H9 (cell line): ENCODE measurements at regions not wholly inside any gene's neighbourhood (a gene's known extent, or its start where the extent isn't known, plus 50 kb on each side); places are given as distances from the start of the nearest gene placed in this dataset.

ENCODE experiments used
- DNase-seq: peaks from one replicate; pipeline ENCODE4 v3.0.0-alpha.2; 2017
- H2AFZ ChIP-seq: one replicate; pipeline ENCODE4 v1.6.1; 2013; ENCODE audit warnings: mild to moderate bottlenecking, low read length, control low read depth, moderate library complexity
- H2AK5ac ChIP-seq: 2 replicates; pipeline ENCODE4 v1.6.1; 2013; ENCODE audit warnings: low read length, control low read depth, mixed read lengths; ENCODE audit not compliant: insufficient read length
- H2BK120ac ChIP-seq: one replicate; pipeline ENCODE4 v1.6.1; 2013; ENCODE audit warnings: low read depth, mild to moderate bottlenecking, low read length, control low read depth, inconsistent platforms; ENCODE audit not compliant: poor library complexity, severe bottlenecking
- H2BK12ac ChIP-seq: 2 replicates; pipeline ENCODE4 v1.6.1; 2013; ENCODE audit warnings: low read length, control low read depth, mixed read lengths, low read depth; ENCODE audit not compliant: insufficient read length
- H2BK15ac ChIP-seq: 2 replicates; pipeline ENCODE4 v1.6.1; 2013; ENCODE audit warnings: low read depth, low read length, control low read depth
- H2BK20ac ChIP-seq: one replicate; pipeline ENCODE4 v1.6.1; 2013; ENCODE audit warnings: low read depth, mild to moderate bottlenecking, low read length, control low read depth, inconsistent platforms; ENCODE audit not compliant: poor library complexity, severe bottlenecking
- H2BK5ac ChIP-seq: 2 replicates; pipeline ENCODE4 v1.6.1; 2013; ENCODE audit warnings: low read length, control low read depth, mixed read lengths; ENCODE audit not compliant: insufficient read length
- H3K14ac ChIP-seq: 2 replicates; pipeline ENCODE4 v1.6.1; 2013; ENCODE audit warnings: low read length, control low read depth; ENCODE audit not compliant: insufficient read depth
- H3K18ac ChIP-seq: 2 replicates; pipeline ENCODE4 v1.6.1; 2013; ENCODE audit warnings: low read depth, mild to moderate bottlenecking, mixed read lengths, low read length, control low read depth; ENCODE audit not compliant: insufficient read length
- H3K23ac ChIP-seq: 2 replicates; pipeline ENCODE4 v1.6.1; 2013; ENCODE audit warnings: low read length, control low read depth, mixed read lengths, low read depth; ENCODE audit not compliant: insufficient read length
- H3K23me2 ChIP-seq: 2 replicates; pipeline ENCODE4 v1.6.1; 2013; ENCODE audit warnings: low read depth, mild to moderate bottlenecking, mixed read lengths, low read length, control low read depth; ENCODE audit not compliant: insufficient read length, poor library complexity, severe bottlenecking
- H3K27ac ChIP-seq: 2 replicates; pipeline ENCODE4 v1.5.1; 2013; ENCODE audit warnings: low read length, control low read depth, mixed read lengths, low read depth; ENCODE audit not compliant: insufficient read length
- H3K27me3 ChIP-seq: 2 replicates; pipeline ENCODE4 v1.6.1; 2013; ENCODE audit warnings: low read length, control low read depth, inconsistent platforms; ENCODE audit not compliant: insufficient read depth
- H3K4ac ChIP-seq: 2 replicates; pipeline ENCODE4 v1.6.1; 2013; ENCODE audit warnings: low read depth, mild to moderate bottlenecking, control low read depth, inconsistent platforms, low read length, moderate library complexity
- H3K4me1 ChIP-seq: 2 replicates; pipeline ENCODE4 v1.6.1; 2013; ENCODE audit warnings: low read length, control low read depth, inconsistent platforms; ENCODE audit not compliant: insufficient read depth
- H3K4me2 ChIP-seq: 2 replicates; pipeline ENCODE4 v1.6.1; 2013; ENCODE audit warnings: low read length, control low read depth, mixed read lengths; ENCODE audit not compliant: insufficient read length, insufficient read depth
- H3K56ac ChIP-seq: 2 replicates; pipeline ENCODE4 v1.6.1; 2013; ENCODE audit warnings: low read depth, mild to moderate bottlenecking, mixed read lengths, low read length, control low read depth; ENCODE audit not compliant: insufficient read length
- H3K79me1 ChIP-seq: 2 replicates; pipeline ENCODE4 v1.6.1; 2013; ENCODE audit warnings: low read depth, mild to moderate bottlenecking, moderate library complexity, low read length, control low read depth, inconsistent platforms; ENCODE audit not compliant: insufficient read depth, poor library complexity, severe bottlenecking
- H3K79me2 ChIP-seq: 2 replicates; pipeline ENCODE4 v1.6.1; 2013; ENCODE audit warnings: low read length, control low read depth, inconsistent platforms; ENCODE audit not compliant: insufficient read depth
- H3K9ac ChIP-seq: 2 replicates; pipeline ENCODE4 v1.6.1; 2013; ENCODE audit warnings: low read length, control low read depth, mixed read lengths; ENCODE audit not compliant: insufficient read length; ENCODE audit errors: extremely low read depth
- H3K9me3 ChIP-seq: one replicate; pipeline ENCODE4 v1.6.1; 2013; ENCODE audit warnings: low read depth, low read length, inconsistent platforms; ENCODE audit not compliant: control insufficient read depth
- H3T11ph ChIP-seq: one replicate; pipeline ENCODE4 v1.6.1; 2013; ENCODE audit warnings: mild to moderate bottlenecking, low read length, control low read depth, inconsistent platforms
- H4K20me1 ChIP-seq: one replicate; pipeline ENCODE4 v1.6.1; 2013; ENCODE audit not compliant: control insufficient read depth, insufficient read length, insufficient read depth
- H4K5ac ChIP-seq: 2 replicates; pipeline ENCODE4 v1.6.1; 2013; ENCODE audit warnings: low read depth, mild to moderate bottlenecking, mixed read lengths, low read length, control low read depth; ENCODE audit not compliant: insufficient read length
- H4K8ac ChIP-seq: replicated peaks from 2 replicates; pipeline ENCODE4 v1.6.1; 2013; ENCODE audit warnings: low read length, control low read depth, mixed read lengths, low read depth; ENCODE audit not compliant: insufficient read length
- H4K91ac ChIP-seq: 2 replicates; pipeline ENCODE4 v1.6.1; 2013; ENCODE audit warnings: low read depth, mild to moderate bottlenecking, moderate library complexity, mixed read lengths, low read length, control low read depth; ENCODE audit not compliant: insufficient read length
- H3K27ac Mint-ChIP-seq, 3 experiments: 2 replicates in 2 of 3; 3 replicates in 1 of 3; pipeline ENCODE4 v1.8.0; 2020 to 2021; ENCODE audit warnings: mixed read lengths in 3 of 3, mild to moderate bottlenecking in 1 of 3, moderate library complexity in 1 of 3
- H3K27me3 Mint-ChIP-seq: 2 replicates; pipeline ENCODE4 v1.8.0; 2021; ENCODE audit warnings: low read depth, mild to moderate bottlenecking, moderate library complexity, mixed read lengths
- H3K36me3 Mint-ChIP-seq, 3 experiments: 2 replicates in 2 of 3; 3 replicates in 1 of 3; pipeline ENCODE4 v1.8.0; 2020 to 2021; ENCODE audit warnings: low read depth in 3 of 3, mixed read lengths in 3 of 3; ENCODE audit not compliant: insufficient read depth in 1 of 3
- H3K4me1 Mint-ChIP-seq, 2 experiments: 2 replicates each; pipeline ENCODE4 v1.8.0; 2020; ENCODE audit warnings: mixed read lengths in 2 of 2
- H3K4me3 Mint-ChIP-seq, 2 experiments: 2 replicates in 1 of 2; 3 replicates in 1 of 2; pipeline ENCODE4 v1.8.0; 2020 to 2021; ENCODE audit warnings: mild to moderate bottlenecking in 2 of 2, mixed read lengths in 2 of 2, moderate library complexity in 1 of 2
- H3K9me3 Mint-ChIP-seq, 2 experiments: 2 replicates in 1 of 2; 3 replicates in 1 of 2; pipeline ENCODE4 v1.8.0; 2020; ENCODE audit warnings: mild to moderate bottlenecking in 2 of 2, mixed read lengths in 2 of 2, moderate library complexity in 1 of 2
- TF ChIP-seq, protein P1 (sequence below): fragments of 200-600 bp; sonication (generic); conservative IDR thresholded peaks from 3 replicates; pipeline ENCODE4 v1.8.0; 2021; ENCODE audit warnings: antibody characterized with exemption, mild to moderate bottlenecking

DNA sequence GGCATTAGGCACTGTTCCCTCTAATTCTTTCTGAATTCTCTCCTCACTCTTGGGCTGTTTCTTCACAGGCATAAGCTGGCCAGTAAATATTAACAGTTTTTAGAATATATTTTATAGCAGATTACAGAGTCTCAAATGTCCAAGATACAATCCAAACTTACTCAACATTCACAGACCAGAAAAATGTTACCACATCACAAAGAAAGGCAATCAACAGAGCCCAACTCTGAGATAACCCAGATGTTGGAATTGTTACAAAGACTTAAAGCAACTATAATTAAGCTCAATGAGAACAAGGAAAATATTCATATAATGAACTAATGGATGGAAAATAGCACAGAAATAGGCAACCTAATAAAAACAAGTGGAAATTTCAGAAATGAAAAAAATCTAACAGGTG lies 401.1 kb upstream of the RGMB start:
- no peak overlapping the region for H3K56ac ChIP-seq
- H3K27me3 Mint-ChIP-seq = no peaks in the 10 kb centered on the region
- H4K8ac ChIP-seq = no peak overlapping the region
- H3K36me3 Mint-ChIP-seq = no peaks in the 10 kb centered on the region; a peak in 1 of 7 replicates
- no peak overlapping the region for H3K27ac ChIP-seq
- H3K79me1 ChIP-seq = no peaks in the 10 kb centered on the region
- no peak overlapping the region for H3K4me3 Mint-ChIP-seq
- DNase-seq = no peak
- no peak overlapping the region for H2BK5ac ChIP-seq
- no peak overlapping the region for H3K4ac ChIP-seq
- no peaks in the 10 kb centered on the region for H3K79me2 ChIP-seq
- no peak overlapping the region for H2AK5ac ChIP-seq
- H3K23me2 ChIP-seq = no peaks in the 10 kb centered on the region
- no peak overlapping the region for H2AFZ ChIP-seq
- no peaks in the 10 kb centered on the region for H4K20me1 ChIP-seq
- H2BK15ac ChIP-seq = no peak overlapping the region
- no peak overlapping the region for H3T11ph ChIP-seq
- no peak overlapping the region for H2BK120ac ChIP-seq
- H3K23ac ChIP-seq = no peak overlapping the region
- no peaks in the 10 kb centered on the region; the same call in 1 of the 2 replicates for H3K4me1 ChIP-seq
- no peak overlapping the region for H3K27ac Mint-ChIP-seq
- H3K4me2 ChIP-seq = no peak overlapping the region
- peaks cover 0 to 4% of the 10 kb centered on the region in 2 experiments; a peak in 2 of 5 replicates for H3K9me3 Mint-ChIP-seq
- H2BK20ac ChIP-seq = no peak overlapping the region
- no peak overlapping the region for H3K14ac ChIP-seq
- H3K9ac ChIP-seq = no peak overlapping the region
- H3K9me3 ChIP-seq = no peaks in the 10 kb centered on the region
- H3K18ac ChIP-seq = no peak overlapping the region
- TF ChIP-seq, protein P1, sequence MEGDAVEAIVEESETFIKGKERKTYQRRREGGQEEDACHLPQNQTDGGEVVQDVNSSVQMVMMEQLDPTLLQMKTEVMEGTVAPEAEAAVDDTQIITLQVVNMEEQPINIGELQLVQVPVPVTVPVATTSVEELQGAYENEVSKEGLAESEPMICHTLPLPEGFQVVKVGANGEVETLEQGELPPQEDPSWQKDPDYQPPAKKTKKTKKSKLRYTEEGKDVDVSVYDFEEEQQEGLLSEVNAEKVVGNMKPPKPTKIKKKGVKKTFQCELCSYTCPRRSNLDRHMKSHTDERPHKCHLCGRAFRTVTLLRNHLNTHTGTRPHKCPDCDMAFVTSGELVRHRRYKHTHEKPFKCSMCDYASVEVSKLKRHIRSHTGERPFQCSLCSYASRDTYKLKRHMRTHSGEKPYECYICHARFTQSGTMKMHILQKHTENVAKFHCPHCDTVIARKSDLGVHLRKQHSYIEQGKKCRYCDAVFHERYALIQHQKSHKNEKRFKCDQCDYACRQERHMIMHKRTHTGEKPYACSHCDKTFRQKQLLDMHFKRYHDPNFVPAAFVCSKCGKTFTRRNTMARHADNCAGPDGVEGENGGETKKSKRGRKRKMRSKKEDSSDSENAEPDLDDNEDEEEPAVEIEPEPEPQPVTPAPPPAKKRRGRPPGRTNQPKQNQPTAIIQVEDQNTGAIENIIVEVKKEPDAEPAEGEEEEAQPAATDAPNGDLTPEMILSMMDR = no peak
- H3K27me3 ChIP-seq = no peaks in the 10 kb centered on the region
- no peak overlapping the region for H2BK12ac ChIP-seq
- peaks cover 19 to 26% of the 10 kb centered on the region in 2 experiments for H3K4me1 Mint-ChIP-seq
- H4K91ac ChIP-seq = no peak overlapping the region
- H4K5ac ChIP-seq = no peak overlapping the region
